Activated CD4-positive, alpha-beta T cell treated with anti-CD3 and anti-CD28 coated beads, Interleukin-2, amount 50 U/mL, for 24 hours (primary cell): ENCODE measurements at regions not wholly inside any gene's neighbourhood (a gene's known extent, or its start where the extent isn't known, plus 50 kb on each side); places are given as distances from the start of the nearest gene placed in this dataset.

Source experiments
- DNase-seq, 2 donors: peaks; one replicate each; pipeline ENCODE4 v3.0.0-alpha.2; 2020; ENCODE audit warnings: low read depth in 1 of 2, low spot score in 1 of 2

DNA sequence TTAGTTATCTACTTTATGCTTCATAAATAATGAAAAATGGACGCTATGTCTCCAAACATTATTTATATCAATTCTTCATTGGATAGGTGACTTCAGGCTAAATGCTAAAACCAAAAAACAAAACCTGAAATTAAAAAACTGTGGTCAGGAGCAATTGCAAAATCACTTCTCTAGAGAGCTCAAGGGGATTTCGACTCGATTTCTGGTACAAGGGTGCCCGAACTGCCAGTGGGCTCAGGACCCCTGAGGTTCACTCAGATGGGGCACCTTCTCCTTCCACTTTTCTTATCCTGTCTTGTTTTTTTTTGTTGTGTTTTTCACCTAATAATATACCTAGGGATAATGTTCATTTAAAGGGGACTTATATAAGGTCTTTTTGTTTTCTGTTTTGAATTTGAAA is 65.8 kb upstream of the CELF4 start:
- DNase-seq = no peak

DNA sequence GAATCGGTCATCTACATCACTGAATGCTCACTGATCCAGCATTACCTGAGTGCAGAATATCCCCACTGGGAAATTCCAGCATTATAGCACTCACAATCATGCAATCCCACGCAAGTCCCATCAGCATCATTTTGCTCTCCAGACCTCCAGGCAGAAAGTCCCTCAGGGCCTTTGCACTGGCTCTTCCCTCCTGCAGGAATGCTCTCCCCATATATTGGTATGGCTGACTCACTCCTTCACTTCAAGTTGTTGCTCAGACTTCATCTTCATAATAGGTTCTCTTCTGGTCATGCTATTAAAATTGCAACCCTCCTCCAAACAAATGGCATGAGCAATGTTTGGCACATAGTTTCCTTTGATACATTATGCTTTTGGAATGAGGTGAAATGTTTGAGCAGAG is 64.7 kb upstream of the CELF4 start:
- DNase-seq = no peak

DNA sequence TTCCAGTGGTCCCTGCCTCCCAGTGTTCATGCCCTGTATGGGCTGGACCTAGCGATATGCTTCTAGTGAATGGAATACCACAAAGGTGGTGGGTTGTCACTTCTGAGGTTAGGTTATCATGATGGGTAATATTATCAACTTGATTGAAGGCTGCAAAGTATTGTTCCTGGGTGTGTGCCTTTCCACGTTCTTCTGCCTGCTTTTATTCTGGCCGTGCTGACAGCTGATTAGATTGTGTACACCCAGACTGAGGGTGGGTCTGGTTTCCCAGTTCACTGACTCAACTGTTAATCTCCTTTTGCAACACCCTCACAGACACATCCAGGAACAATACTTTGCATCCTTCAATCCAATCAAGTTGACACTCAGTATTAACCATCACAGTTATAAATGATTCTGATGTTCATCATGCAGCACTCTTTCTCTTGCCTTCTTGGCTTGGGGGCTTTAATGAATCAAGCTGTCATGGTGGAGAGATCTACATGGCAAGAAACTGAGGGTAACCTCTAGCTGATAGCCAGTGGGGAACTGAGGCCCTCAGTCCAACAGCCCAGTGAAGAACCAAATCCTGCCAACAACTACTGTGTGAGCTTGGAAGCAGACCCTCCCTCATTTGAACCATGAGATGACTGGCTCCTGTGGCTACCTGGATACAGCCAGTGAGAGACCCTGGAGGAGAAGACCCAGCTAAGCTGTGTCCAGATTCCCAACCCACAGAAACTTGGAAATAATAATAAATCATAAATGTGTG is 63.0 kb upstream of the CELF4 start:
- no peak for DNase-seq

- no peak for DNase-seq
These were observed 58.7 kb upstream of the CELF4 start for GRCh38 chr18:37624318-37624717.

DNA sequence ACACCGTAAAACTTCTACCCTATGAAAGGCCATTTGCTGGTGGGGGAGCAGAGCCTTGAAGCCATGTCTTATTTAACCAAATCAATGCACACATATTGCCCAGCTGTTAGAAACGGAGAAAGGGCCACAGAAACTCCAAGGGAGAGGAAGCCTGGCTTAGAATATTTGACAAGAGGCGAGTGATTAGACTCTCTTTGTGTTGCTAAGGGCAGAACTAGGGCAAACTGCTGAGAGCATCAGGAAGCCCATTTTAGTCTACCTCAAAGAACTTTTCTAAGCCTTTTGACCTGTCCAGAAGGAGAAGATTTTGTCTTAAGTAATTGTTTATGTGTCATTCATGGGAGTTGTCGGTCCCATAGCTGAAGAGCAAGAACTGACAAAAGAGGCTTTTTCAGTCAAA is 54.4 kb upstream of the CELF4 start:
- DNase-seq = no peak

- no peak for DNase-seq
These were observed 52.0 kb upstream of the CELF4 start for GRCh38 chr18:37617623-37618022.
